Stimulated activated CD4-positive, alpha-beta T cell treated with anti-CD3 and anti-CD28 coated beads, Interleukin-2, amount 100 ng/mL, for 4 hours (primary cell): ENCODE measurements at regions not wholly inside any gene's neighbourhood (a gene's known extent, or its start where the extent isn't known, plus 50 kb on each side); places are given as distances from the start of the nearest gene placed in this dataset.

Source experiments
- DNase-seq: peaks from one replicate; pipeline ENCODE4 v3.0.0-alpha.2; 2020; ENCODE audit warnings: low read depth

GRCh38 chr5:165296401-165297130, 1791.1 kb downstream of the MAT2B start:
- DNase-seq, result no peak

GRCh38 chr5:165304193-165304827, 1798.9 kb downstream of the MAT2B start:
- no peak for DNase-seq

GRCh38 chr5:165305596-165305995, 1800.2 kb downstream of the MAT2B start:
- no peak for DNase-seq

GRCh38 chr5:165309446-165309845, 1804.0 kb downstream of the MAT2B start:
- no peak for DNase-seq

- DNase-seq, result no peak
These were observed 1804.6 kb downstream of the MAT2B start for GRCh38 chr5:165310031-165310430.

GRCh38 chr5:165321912-165322311, 1816.5 kb downstream of the MAT2B start:
- no peak for DNase-seq

- no peak for DNase-seq
These were observed 1819.8 kb downstream of the MAT2B start for GRCh38 chr5:165325221-165325620.

GRCh38 chr5:165327631-165328030, 1822.2 kb downstream of the MAT2B start:
- no peak for DNase-seq

GRCh38 chr5:165328846-165329245, 1823.4 kb downstream of the MAT2B start:
- DNase-seq, result no peak

- DNase-seq, result no peak
These were observed 1828.2 kb downstream of the MAT2B start for GRCh38 chr5:165333623-165334022.

GRCh38 chr5:165334201-165334600, 1828.8 kb downstream of the MAT2B start:
- no peak for DNase-seq

GRCh38 chr5:165349735-165350134, 1844.3 kb downstream of the MAT2B start:
- DNase-seq, result no peak

GRCh38 chr5:165351342-165351741, 1845.9 kb downstream of the MAT2B start:
- no peak for DNase-seq

GRCh38 chr5:165360366-165360765, 1854.9 kb downstream of the MAT2B start:
- no peak for DNase-seq

- DNase-seq, result no peak
These were observed 1855.5 kb downstream of the MAT2B start for GRCh38 chr5:165360784-165361542.

GRCh38 chr5:165370233-165370632, 1864.8 kb downstream of the MAT2B start:
- DNase-seq, result no peak

- DNase-seq, result no peak
These were observed 1865.4 kb downstream of the MAT2B start for GRCh38 chr5:165370794-165371193.

GRCh38 chr5:165375201-165375600, 1869.8 kb downstream of the MAT2B start:
- no peak for DNase-seq

GRCh38 chr5:165393839-165394238, 1888.4 kb downstream of the MAT2B start:
- DNase-seq, result no peak

GRCh38 chr5:165397516-165397915, 1892.1 kb downstream of the MAT2B start:
- no peak for DNase-seq

- no peak for DNase-seq
These were observed 1894.7 kb downstream of the MAT2B start for GRCh38 chr5:165400086-165400485.

- DNase-seq, result no peak
These were observed 1899.5 kb downstream of the MAT2B start for GRCh38 chr5:165404917-165405316.

- no peak for DNase-seq
These were observed 1899.9 kb downstream of the MAT2B start for GRCh38 chr5:165405340-165405739.
